ENCODE measurements at regions not wholly inside any gene's neighbourhood (a gene's known extent, or its start where the extent isn't known, plus 50 kb on each side); places are given as distances from the start of the nearest gene placed in this dataset.

DNA sequence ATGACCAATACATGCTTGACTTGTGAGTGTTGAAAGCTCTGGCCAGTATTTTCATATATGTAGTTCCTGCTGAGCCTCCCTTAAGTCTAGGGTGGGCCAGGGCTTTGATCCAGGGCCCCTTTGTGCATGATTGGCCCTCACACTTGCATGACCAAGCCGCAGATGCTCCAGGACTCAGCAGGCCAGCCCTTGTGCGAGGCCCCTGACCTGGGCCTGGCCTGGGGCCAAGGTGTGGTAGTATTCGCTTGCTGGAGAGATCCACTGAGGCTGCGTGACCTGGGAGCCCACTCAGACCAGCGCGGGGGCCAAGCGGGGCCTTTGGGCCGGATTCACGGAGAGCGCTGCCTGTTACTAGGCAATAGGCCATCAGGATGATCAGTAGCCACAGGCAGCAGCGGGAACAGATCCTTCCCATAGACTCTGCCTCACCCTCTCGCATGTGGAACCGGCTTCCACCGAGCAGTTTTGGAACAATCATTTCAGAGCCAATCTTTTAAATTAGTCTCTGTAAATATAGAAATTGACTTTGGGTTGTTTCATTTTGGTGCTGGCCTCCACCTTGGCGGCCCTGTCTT, 79.0 kb upstream of the PTCH1 start (continued):
- TF ChIP-seq, protein P1, sequence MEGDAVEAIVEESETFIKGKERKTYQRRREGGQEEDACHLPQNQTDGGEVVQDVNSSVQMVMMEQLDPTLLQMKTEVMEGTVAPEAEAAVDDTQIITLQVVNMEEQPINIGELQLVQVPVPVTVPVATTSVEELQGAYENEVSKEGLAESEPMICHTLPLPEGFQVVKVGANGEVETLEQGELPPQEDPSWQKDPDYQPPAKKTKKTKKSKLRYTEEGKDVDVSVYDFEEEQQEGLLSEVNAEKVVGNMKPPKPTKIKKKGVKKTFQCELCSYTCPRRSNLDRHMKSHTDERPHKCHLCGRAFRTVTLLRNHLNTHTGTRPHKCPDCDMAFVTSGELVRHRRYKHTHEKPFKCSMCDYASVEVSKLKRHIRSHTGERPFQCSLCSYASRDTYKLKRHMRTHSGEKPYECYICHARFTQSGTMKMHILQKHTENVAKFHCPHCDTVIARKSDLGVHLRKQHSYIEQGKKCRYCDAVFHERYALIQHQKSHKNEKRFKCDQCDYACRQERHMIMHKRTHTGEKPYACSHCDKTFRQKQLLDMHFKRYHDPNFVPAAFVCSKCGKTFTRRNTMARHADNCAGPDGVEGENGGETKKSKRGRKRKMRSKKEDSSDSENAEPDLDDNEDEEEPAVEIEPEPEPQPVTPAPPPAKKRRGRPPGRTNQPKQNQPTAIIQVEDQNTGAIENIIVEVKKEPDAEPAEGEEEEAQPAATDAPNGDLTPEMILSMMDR (conservative IDR thresholded peaks at IDR 0.05; ENCODE audit: low read depth in 2 of 2), result no peak
- TF ChIP-seq POLR2AphosphoS5 (IDR thresholded peaks at IDR 0.05; ENCODE audit: low read depth) (no peak), ZNF331 (CRISPR knock-in tag; IDR thresholded peaks at IDR 0.05; ENCODE audit: low read depth) (no peak), EZH2phosphoT487 (IDR thresholded peaks at IDR 0.05; ENCODE audit: unreplicated experiment) (no peak), STAT1 (IDR thresholded peaks at IDR 0.05; ENCODE audit: unreplicated experiment) (no peak)

GRCh38 chr9:95592931-95593330, 76.2 kb upstream of the PTCH1 start:
- peaks cover 16% of the 10 kb centered on the region for H3K27me3 Mint-ChIP-seq (ENCODE audit: insufficient read depth, low read depth, poor library complexity)
- no peak overlapping the region for H3K4me3 Mint-ChIP-seq
- ATAC-seq (no peak), DNase-seq (ENCODE audit: low spot score) (no peak)
- H3K79me2 ChIP-seq (replicated peaks; ENCODE audit: insufficient read depth), result no peaks in the 10 kb centered on the region
- no peak overlapping the region for H2AFZ ChIP-seq
- no peaks in the 10 kb centered on the region for H3K27me3 ChIP-seq (ENCODE audit: insufficient read depth)
- H3K9me2 ChIP-seq (ENCODE audit: insufficient read depth), result no peaks in the 10 kb centered on the region
- H3K27ac Mint-ChIP-seq, result no peak overlapping the region
- no peak overlapping the region for H3K27ac ChIP-seq (ENCODE audit: low read depth)
- H3K36me3 Mint-ChIP-seq (ENCODE audit: low read depth), result no peaks in the 10 kb centered on the region
- no peaks in the 10 kb centered on the region; the same call in 2 of the 3 replicates for H3K4me1 Mint-ChIP-seq
- H3F3A ChIP-seq (replicated peaks; ENCODE audit: low read depth), result no peaks in the 10 kb centered on the region
- no peaks in the 10 kb centered on the region for H3K4me1 ChIP-seq (ENCODE audit: insufficient read depth)
- H3K9me3 Mint-ChIP-seq, result no peaks in the 10 kb centered on the region
- no peaks in the 10 kb centered on the region for H4K20me1 ChIP-seq (replicated peaks; ENCODE audit: insufficient read depth)
- no peaks in the 10 kb centered on the region for H3K36me3 ChIP-seq (ENCODE audit: insufficient read depth)
- no peak overlapping the region for H3K4me2 ChIP-seq
- no peak overlapping the region for H3K4me3 ChIP-seq
- TF ChIP-seq ZNF462 (CRISPR knock-in tag; IDR thresholded peaks at IDR 0.05) (no peak), POLR2AphosphoS5 (IDR thresholded peaks at IDR 0.05; ENCODE audit: low read depth) (no peak), ETS1 (IDR thresholded peaks at IDR 0.05) (no peak), JUNB (IDR thresholded peaks at IDR 0.05; ENCODE audit: unreplicated experiment) (no peak), CREB1 (CRISPR knock-in tag; IDR thresholded peaks at IDR 0.05; ENCODE audit: low read depth) (no peak), EZH2 (IDR thresholded peaks at IDR 0.05; ENCODE audit: low read depth, unreplicated experiment) (no peak), NANOG (IDR thresholded peaks at IDR 0.05; ENCODE audit: borderline replicate concordance) (no peak), EZH2phosphoT487 (IDR thresholded peaks at IDR 0.05; ENCODE audit: unreplicated experiment) (no peak), ZNF114 (CRISPR knock-in tag; IDR thresholded peaks at IDR 0.05) (no peak)
- TF ChIP-seq, protein P2, sequence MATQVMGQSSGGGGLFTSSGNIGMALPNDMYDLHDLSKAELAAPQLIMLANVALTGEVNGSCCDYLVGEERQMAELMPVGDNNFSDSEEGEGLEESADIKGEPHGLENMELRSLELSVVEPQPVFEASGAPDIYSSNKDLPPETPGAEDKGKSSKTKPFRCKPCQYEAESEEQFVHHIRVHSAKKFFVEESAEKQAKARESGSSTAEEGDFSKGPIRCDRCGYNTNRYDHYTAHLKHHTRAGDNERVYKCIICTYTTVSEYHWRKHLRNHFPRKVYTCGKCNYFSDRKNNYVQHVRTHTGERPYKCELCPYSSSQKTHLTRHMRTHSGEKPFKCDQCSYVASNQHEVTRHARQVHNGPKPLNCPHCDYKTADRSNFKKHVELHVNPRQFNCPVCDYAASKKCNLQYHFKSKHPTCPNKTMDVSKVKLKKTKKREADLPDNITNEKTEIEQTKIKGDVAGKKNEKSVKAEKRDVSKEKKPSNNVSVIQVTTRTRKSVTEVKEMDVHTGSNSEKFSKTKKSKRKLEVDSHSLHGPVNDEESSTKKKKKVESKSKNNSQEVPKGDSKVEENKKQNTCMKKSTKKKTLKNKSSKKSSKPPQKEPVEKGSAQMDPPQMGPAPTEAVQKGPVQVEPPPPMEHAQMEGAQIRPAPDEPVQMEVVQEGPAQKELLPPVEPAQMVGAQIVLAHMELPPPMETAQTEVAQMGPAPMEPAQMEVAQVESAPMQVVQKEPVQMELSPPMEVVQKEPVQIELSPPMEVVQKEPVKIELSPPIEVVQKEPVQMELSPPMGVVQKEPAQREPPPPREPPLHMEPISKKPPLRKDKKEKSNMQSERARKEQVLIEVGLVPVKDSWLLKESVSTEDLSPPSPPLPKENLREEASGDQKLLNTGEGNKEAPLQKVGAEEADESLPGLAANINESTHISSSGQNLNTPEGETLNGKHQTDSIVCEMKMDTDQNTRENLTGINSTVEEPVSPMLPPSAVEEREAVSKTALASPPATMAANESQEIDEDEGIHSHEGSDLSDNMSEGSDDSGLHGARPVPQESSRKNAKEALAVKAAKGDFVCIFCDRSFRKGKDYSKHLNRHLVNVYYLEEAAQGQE (IDR thresholded peaks at IDR 0.05; ENCODE audit: unreplicated experiment), result no peak

Data from GM23338 (cell line).